CD14-positive monocyte (primary cell): ENCODE measurements at regions not wholly inside any gene's neighbourhood (a gene's known extent, or its start where the extent isn't known, plus 50 kb on each side); places are given as distances from the start of the nearest gene placed in this dataset.

Experiments
- DNase-seq, 3 donors: peaks; one replicate each; pipeline ENCODE4 v3.0.0-alpha.2; 2011 to 2022
- H2AFZ ChIP-seq: 2 replicates; pipeline ENCODE4 v1.6.0; 2012; ENCODE audit warnings: mild to moderate bottlenecking, low read depth, low read length, inconsistent platforms; ENCODE audit not compliant: insufficient read depth, poor library complexity, severe bottlenecking
- H3K27ac ChIP-seq, 2 donors: 1 replicate in 1 of 2; 2 replicates in 1 of 2; pipeline ENCODE4 v1.5.1; 2012 to 2013; ENCODE audit warnings: low read length in 2 of 2, control low read depth in 1 of 2, inconsistent platforms in 1 of 2, low read depth in 1 of 2, mild to moderate bottlenecking in 1 of 2
- H3K27me3 ChIP-seq, 2 donors: one replicate each; pipeline versions ENCODE4 v1.6.0 to v1.6.1; 2011 to 2013; ENCODE audit warnings: low read length in 2 of 2; ENCODE audit not compliant: control insufficient read depth in 2 of 2, insufficient read depth in 2 of 2
- H3K36me3 ChIP-seq, 2 donors: replicated peaks in 1 of 2; 1 replicate in 1 of 2; 2 replicates in 1 of 2; pipeline versions ENCODE4 v1.5.1 to v1.6.1; 2012 to 2013; ENCODE audit warnings: low read length in 2 of 2, control low read depth in 1 of 2, inconsistent platforms in 1 of 2, mild to moderate bottlenecking in 1 of 2; ENCODE audit not compliant: insufficient read depth in 2 of 2, control insufficient read depth in 1 of 2
- H3K4me1 ChIP-seq, 2 donors: 1 replicate in 1 of 2; 2 replicates in 1 of 2; pipeline versions ENCODE4 v1.5.1 to v1.6.1; 2012 to 2013; ENCODE audit warnings: low read length in 2 of 2, control low read depth in 1 of 2, inconsistent platforms in 1 of 2, mild to moderate bottlenecking in 1 of 2, moderate library complexity in 1 of 2; ENCODE audit not compliant: insufficient read depth in 2 of 2, control insufficient read depth in 1 of 2
- H3K4me2 ChIP-seq: replicated peaks from 2 replicates; pipeline ENCODE3; 2012; ENCODE audit warnings: low read length, moderate library complexity, mild to moderate bottlenecking; ENCODE audit not compliant: poor library complexity, severe bottlenecking; ENCODE audit errors: extremely low read depth
- H3K4me3 ChIP-seq, 3 experiments: fragments of 200-600 bp in 1 of 3; sonication (generic) in 1 of 3; replicated peaks in 1 of 3; 1 replicate in 2 of 3; 2 replicates in 1 of 3; pipeline ENCODE4 v1.5.1; 2011 to 2013; ENCODE audit warnings: low read length in 3 of 3, mild to moderate bottlenecking in 3 of 3, control low read depth in 2 of 3, low read depth in 2 of 3, inconsistent platforms in 1 of 3, moderate library complexity in 1 of 3
- H3K79me2 ChIP-seq: 2 replicates; pipeline ENCODE4 v1.6.0; 2012; ENCODE audit warnings: mild to moderate bottlenecking, control low read depth, inconsistent platforms, low read length, moderate library complexity; ENCODE audit not compliant: insufficient read depth
- H3K9ac ChIP-seq: 2 replicates; pipeline ENCODE4 v1.6.0; 2017; ENCODE audit warnings: low read length, mild to moderate bottlenecking; ENCODE audit not compliant: insufficient read depth, poor library complexity, severe bottlenecking
- H3K9me3 ChIP-seq, 2 donors: replicated peaks in 1 of 2; 1 replicate in 1 of 2; 2 replicates in 1 of 2; pipeline versions ENCODE4 v1.5.1 to v1.6.1; 2012 to 2013; ENCODE audit warnings: low read length in 2 of 2, control low read depth in 1 of 2; ENCODE audit not compliant: control insufficient read depth in 1 of 2, insufficient read depth in 1 of 2
- H4K20me1 ChIP-seq: 2 replicates; pipeline ENCODE4 v1.6.0; 2012; ENCODE audit warnings: mild to moderate bottlenecking, low read length, control low read depth, moderate library complexity; ENCODE audit not compliant: insufficient read depth
- H3K27ac Mint-ChIP-seq, 7 donors: one replicate each; pipeline ENCODE4 v1.8.0; 2020; ENCODE audit warnings: mild to moderate bottlenecking in 7 of 7, mixed read lengths in 7 of 7, moderate library complexity in 6 of 7, inconsistent platforms in 2 of 7
- H3K27me3 Mint-ChIP-seq, 3 donors: one replicate each; pipeline ENCODE4 v1.8.0; 2021 to 2022; ENCODE audit warnings: low read depth in 3 of 3, mild to moderate bottlenecking in 3 of 3, mixed read lengths in 3 of 3, moderate library complexity in 3 of 3, inconsistent platforms in 1 of 3
- H3K36me3 Mint-ChIP-seq, 2 donors: one replicate each; pipeline ENCODE4 v1.8.0; 2020; ENCODE audit warnings: mixed read lengths in 2 of 2, inconsistent platforms in 1 of 2, mild to moderate bottlenecking in 1 of 2
- H3K4me1 Mint-ChIP-seq: one replicate; pipeline ENCODE4 v1.8.0; 2020; ENCODE audit warnings: mild to moderate bottlenecking, mixed read lengths
- H3K4me3 Mint-ChIP-seq, 2 donors: one replicate each; pipeline ENCODE4 v1.8.0; 2020; ENCODE audit warnings: mild to moderate bottlenecking in 2 of 2, mixed read lengths in 2 of 2, moderate library complexity in 1 of 2
- H3K9me3 Mint-ChIP-seq, 7 donors: one replicate each; pipeline ENCODE4 v1.8.0; 2020 to 2022; ENCODE audit warnings: mixed read lengths in 7 of 7, mild to moderate bottlenecking in 6 of 7, moderate library complexity in 6 of 7, inconsistent platforms in 2 of 7
- WGBS: methylation state at CpG from one replicate; pipeline ENCODE4 v1.1.5; 2013; ENCODE audit warnings: missing lambda C conversion rate; ENCODE audit not compliant: insufficient coverage; 5-methylcytosine and 5-hydroxymethylcytosine counted together
- intact Hi-C, 2 donors: fragments of 100-400 bp; cut with micrococcal nuclease; formaldehyde crosslinking; loops; one replicate each; pipeline versions ENCODE4 v1.15.0 to v1.15.1; 2023
- TF ChIP-seq, protein P1 (sequence below): fragments of 200-600 bp; IDR thresholded peaks from one replicate; pipeline ENCODE4 v1.8.0; 2022; ENCODE audit warnings: antibody characterized with exemption, mild to moderate bottlenecking

GRCh38 chr5:175579742-175580432, 78.0 kb upstream of the HRH2 start:
- peaks cover 6 to 7% of the 10 kb centered on the region in 2 donors for H3K4me1 ChIP-seq
- no peak overlapping the region for H3K27ac ChIP-seq
- WGBS, result 60% methylated on average over 1 of the region's 11 CpGs
- H3K9me3 Mint-ChIP-seq, result peaks cover 8 to 24% (median 12%) of the 10 kb centered on the region in 7 donors
- H3K27me3 Mint-ChIP-seq, result peaks cover 4 to 12% (median 9%) of the 10 kb centered on the region in 3 donors
- no peak for DNase-seq
- no peak overlapping the region for H3K9ac ChIP-seq
- H4K20me1 ChIP-seq, result no peaks in the 10 kb centered on the region
- no peaks in the 10 kb centered on the region for H3K79me2 ChIP-seq
- intact Hi-C loops, result no loop called here
- H3K27me3 ChIP-seq, result peaks cover 0 to 3% of the 10 kb centered on the region in 2 donors
- H3K9me3 ChIP-seq, result peaks cover 0 to 7% of the 10 kb centered on the region in 2 donors
- no peak overlapping the region for H3K4me2 ChIP-seq
- H3K36me3 ChIP-seq, result no peaks in the 10 kb centered on the region
- H3K36me3 Mint-ChIP-seq, result peaks cover 0 to 3% of the 10 kb centered on the region in 2 donors
- H3K27ac Mint-ChIP-seq, result no peak overlapping the region
- H2AFZ ChIP-seq, result no peak overlapping the region
- TF ChIP-seq, protein P1, sequence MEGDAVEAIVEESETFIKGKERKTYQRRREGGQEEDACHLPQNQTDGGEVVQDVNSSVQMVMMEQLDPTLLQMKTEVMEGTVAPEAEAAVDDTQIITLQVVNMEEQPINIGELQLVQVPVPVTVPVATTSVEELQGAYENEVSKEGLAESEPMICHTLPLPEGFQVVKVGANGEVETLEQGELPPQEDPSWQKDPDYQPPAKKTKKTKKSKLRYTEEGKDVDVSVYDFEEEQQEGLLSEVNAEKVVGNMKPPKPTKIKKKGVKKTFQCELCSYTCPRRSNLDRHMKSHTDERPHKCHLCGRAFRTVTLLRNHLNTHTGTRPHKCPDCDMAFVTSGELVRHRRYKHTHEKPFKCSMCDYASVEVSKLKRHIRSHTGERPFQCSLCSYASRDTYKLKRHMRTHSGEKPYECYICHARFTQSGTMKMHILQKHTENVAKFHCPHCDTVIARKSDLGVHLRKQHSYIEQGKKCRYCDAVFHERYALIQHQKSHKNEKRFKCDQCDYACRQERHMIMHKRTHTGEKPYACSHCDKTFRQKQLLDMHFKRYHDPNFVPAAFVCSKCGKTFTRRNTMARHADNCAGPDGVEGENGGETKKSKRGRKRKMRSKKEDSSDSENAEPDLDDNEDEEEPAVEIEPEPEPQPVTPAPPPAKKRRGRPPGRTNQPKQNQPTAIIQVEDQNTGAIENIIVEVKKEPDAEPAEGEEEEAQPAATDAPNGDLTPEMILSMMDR, result no peak
- H3K4me1 Mint-ChIP-seq, result peaks cover 7% of the 10 kb centered on the region
- H3K4me3 Mint-ChIP-seq, result peak overlapping the region in 1 of 2 donors; percentile 17
- H3K4me3 ChIP-seq, result no peak overlapping the region

DNA sequence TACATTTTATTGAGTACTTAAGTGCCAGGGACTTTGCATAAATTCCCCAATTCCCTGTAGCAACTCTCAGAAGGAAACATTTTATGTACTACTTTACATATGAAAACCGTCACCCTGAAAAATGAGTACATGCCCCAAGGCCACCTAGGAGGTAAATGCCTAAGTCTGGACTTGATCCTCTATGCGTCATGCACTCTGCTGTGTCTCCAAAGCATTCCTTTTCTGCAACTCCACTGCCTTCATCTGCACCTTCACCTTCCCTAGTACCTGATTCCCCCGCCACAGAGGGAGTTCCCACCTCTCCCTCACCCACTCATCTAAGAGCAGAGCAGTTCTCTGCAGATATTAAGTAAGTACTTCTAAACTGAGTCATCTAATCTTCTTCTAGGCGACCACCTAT, 75.2 kb upstream of the HRH2 start:
- peaks cover 5% of the 10 kb centered on the region for H3K4me1 Mint-ChIP-seq
- WGBS, result 100% methylated on average over 3 of the region's 4 CpGs

More for the DNA sequence above, 75.2 kb upstream of the HRH2 start:
- Histone ChIP-seq H3K4me2 (no peak overlapping the region), H3K4me1 (no peaks in the 10 kb centered on the region), H3K9me3 (peaks cover 0 to 7% of the 10 kb centered on the region in 2 donors), H3K27me3 (peaks cover 0 to 3% of the 10 kb centered on the region in 2 donors), H3K36me3 (no peaks in the 10 kb centered on the region), H3K79me2 (no peaks in the 10 kb centered on the region), H3K4me3 (no peak overlapping the region), H3K9ac (no peak overlapping the region), H3K27ac (no peak overlapping the region), H4K20me1 (no peaks in the 10 kb centered on the region), H2AFZ (no peak overlapping the region)
- Mint-ChIP-seq H3K36me3 (peaks cover 0 to 3% of the 10 kb centered on the region in 2 donors), H3K27ac (no peak overlapping the region), H3K27me3 (peaks cover 2 to 16% (median 10%) of the 10 kb centered on the region in 3 donors), H3K4me3 (no peak overlapping the region), H3K9me3 (peaks cover 16 to 28% (median 23%) of the 10 kb centered on the region in 7 donors)
- DNase-seq, result no peak
- intact Hi-C loops, result no loop called here
- TF ChIP-seq, protein P1, result no peak
